Endothelial cell of umbilical vein (primary cell): ENCODE measurements at regions not wholly inside any gene's neighbourhood (a gene's known extent, or its start where the extent isn't known, plus 50 kb on each side); places are given as distances from the start of the nearest gene placed in this dataset.

ENCODE experiments used
- BruUV-seq: library from RNA; stranded (reverse); fragments of 400-500 nt; replicated peaks from 2 replicates; lab custom pipeline; 2021; lab: Mats Ljungman, UMichigan
- CTCF ChIA-PET: fragments of 300-600, 350-600 bp; sonication (Branson Sonifier 250); formaldehyde crosslinking; loops from one replicate; lab custom pipeline; 2021; ENCODE audit warnings: antibody characterized with exemption, inconsistent platforms; lab: Charles Lee
- POLR2A ChIA-PET: fragments of 300-600, 350-600 bp; sonication (Branson Sonifier 250); formaldehyde crosslinking; loops from one replicate; lab custom pipeline; 2021; ENCODE audit warnings: antibody characterized with exemption, inconsistent platforms; lab: Charles Lee
- DNase-seq: peaks from one replicate; pipeline ENCODE4 v3.0.0-alpha.2; 2011; ENCODE audit warnings: low read depth, low spot score
- FAIRE-seq: peaks from 2 replicates; lab custom pipeline; 2011; peaks lifted over from hg19 to GRCh38; lab: Jason Lieb, UNC
- H2AFZ ChIP-seq: 2 replicates; pipeline ENCODE4 v1.6.0; 2012; ENCODE audit warnings: low read depth, low read length, control low read depth, inconsistent platforms
- H3K27ac ChIP-seq: 2 replicates; pipeline ENCODE4 v1.5.1; 2011; ENCODE audit warnings: low read depth, mild to moderate bottlenecking, control low read depth, low read length, moderate library complexity; ENCODE audit not compliant: insufficient read depth
- H3K27me3 ChIP-seq, 2 experiments: 2 replicates each; pipeline versions ENCODE4 v1.6.0 to v1.6.1; 2011; ENCODE audit warnings: low read length in 2 of 2, mixed read lengths in 1 of 2; ENCODE audit not compliant: control insufficient read depth in 2 of 2, insufficient read depth in 2 of 2
- H3K36me3 ChIP-seq, 2 experiments: 2 replicates in 1 of 2; 3 replicates in 1 of 2; pipeline ENCODE4 v1.5.1; 2011; ENCODE audit warnings: low read length in 2 of 2, mild to moderate bottlenecking in 1 of 2, moderate library complexity in 1 of 2; ENCODE audit not compliant: control insufficient read depth in 2 of 2, insufficient read depth in 2 of 2; ENCODE audit errors: extremely low read depth in 1 of 2
- H3K4me1 ChIP-seq: 3 replicates; pipeline ENCODE4 v1.5.1; 2011; ENCODE audit warnings: mild to moderate bottlenecking, low read length; ENCODE audit not compliant: control insufficient read depth, insufficient read depth; ENCODE audit errors: extremely low read depth
- H3K4me2 ChIP-seq: 2 replicates; pipeline ENCODE4 v1.6.1; 2011; ENCODE audit warnings: low read length, control low read depth, mixed read lengths; ENCODE audit not compliant: insufficient read depth
- H3K4me3 ChIP-seq, 3 experiments: fragments of 200-600 bp in 1 of 3; sonication (generic), shearing (Covaris generic) in 1 of 3; replicated peaks in 1 of 3; 2 replicates each; pipeline ENCODE4 v1.5.1; 2011 to 2016; ENCODE audit warnings: control low read depth in 3 of 3, low read length in 3 of 3, mild to moderate bottlenecking in 2 of 3, inconsistent platforms in 1 of 3, low read depth in 1 of 3, moderate library complexity in 1 of 3; ENCODE audit not compliant: insufficient read depth in 1 of 3
- H3K79me2 ChIP-seq: 2 replicates; pipeline ENCODE4 v1.6.0; 2012; ENCODE audit warnings: low read length, inconsistent platforms; ENCODE audit not compliant: control insufficient read depth, insufficient read depth
- H3K9ac ChIP-seq: replicated peaks from 2 replicates; pipeline ENCODE3; 2011; ENCODE audit warnings: low read length, control low read depth; ENCODE audit not compliant: insufficient read depth; ENCODE audit errors: extremely low read depth
- H3K9me1 ChIP-seq: replicated peaks from 3 replicates; pipeline ENCODE4 v1.6.0; 2011; ENCODE audit warnings: mild to moderate bottlenecking, low read length; ENCODE audit not compliant: control insufficient read depth, insufficient read depth; ENCODE audit errors: extremely low read depth
- H3K9me3 ChIP-seq: replicated peaks from 2 replicates; pipeline ENCODE4 v1.5.1; 2012; ENCODE audit warnings: low read length, inconsistent platforms; ENCODE audit not compliant: control insufficient read depth, insufficient read depth
- H4K20me1 ChIP-seq: replicated peaks from 2 replicates; pipeline ENCODE3; 2011; ENCODE audit warnings: mild to moderate bottlenecking, low read length; ENCODE audit not compliant: control insufficient read depth, insufficient read depth; ENCODE audit errors: extremely low read depth
- EZH2 ChIP-seq: IDR thresholded peaks from 2 replicates; pipeline ENCODE4 v1.6.1; 2012; ENCODE audit warnings: borderline replicate concordance, low read depth, mild to moderate bottlenecking, moderate library complexity, low read length, inconsistent platforms; ENCODE audit not compliant: severe bottlenecking
- FOS ChIP-seq: IDR thresholded peaks from 2 replicates; pipeline ENCODE4 v1.6.1; 2011; ENCODE audit warnings: mild to moderate bottlenecking, low read length, moderate library complexity, borderline replicate concordance; ENCODE audit not compliant: insufficient read depth
- GATA2 ChIP-seq: IDR thresholded peaks from 2 replicates; pipeline ENCODE4 v1.7.0; 2011; ENCODE audit warnings: low read depth, mild to moderate bottlenecking, moderate library complexity, mixed read lengths, low read length; ENCODE audit not compliant: insufficient read length, insufficient read depth
- JUN ChIP-seq: IDR thresholded peaks from 2 replicates; pipeline ENCODE4 v1.6.1; 2011; ENCODE audit warnings: borderline replicate concordance, low read depth; ENCODE audit not compliant: insufficient read length, insufficient read depth
- MYC ChIP-seq: IDR thresholded peaks from one replicate; pipeline ENCODE4 v1.6.1; 2011; ENCODE audit warnings: mild to moderate bottlenecking, low read depth, low read length
- POLR2A ChIP-seq: IDR thresholded peaks from 2 replicates; pipeline ENCODE4 v1.6.1; 2012; ENCODE audit warnings: low read depth, mild to moderate bottlenecking, control low read depth, low read length
- POLR2AphosphoS5 ChIP-seq: IDR thresholded peaks from 2 replicates; pipeline ENCODE4 v1.6.1; 2012; ENCODE audit warnings: low read depth, mild to moderate bottlenecking, control low read depth, low read length, moderate library complexity; ENCODE audit not compliant: insufficient read depth
- dilution Hi-C: fragments of 300-500 bp; cut with MboI; formaldehyde crosslinking; loops from one replicate; pipeline ENCODE4 v1.15.0; 2019; ENCODE audit warnings: low sequenced_read_pairs; ENCODE audit not compliant: extremely low pct_ligation_motif_present
- intact Hi-C: fragments of 100-400 bp; cut with micrococcal nuclease; formaldehyde crosslinking; loops from one replicate; pipeline ENCODE4 v1.10.0; 2022
- TF ChIP-seq, protein P1 (sequence below): IDR thresholded peaks from 2 replicates; pipeline ENCODE4 v1.6.1; 2011; ENCODE audit not compliant: insufficient read depth, insufficient read length
- TF ChIP-seq, protein P2 (sequence below), 2 donors: IDR thresholded peaks; 1 replicate in 1 of 2; 2 replicates in 1 of 2; pipeline ENCODE4 v1.5.1; 2011; ENCODE audit warnings: low read length in 2 of 2, mild to moderate bottlenecking in 2 of 2, moderate library complexity in 2 of 2, control low read depth in 1 of 2, inconsistent platforms in 1 of 2, low read depth in 1 of 2; ENCODE audit not compliant: insufficient read depth in 1 of 2; ENCODE audit errors: extremely low read depth in 1 of 2

DNA sequence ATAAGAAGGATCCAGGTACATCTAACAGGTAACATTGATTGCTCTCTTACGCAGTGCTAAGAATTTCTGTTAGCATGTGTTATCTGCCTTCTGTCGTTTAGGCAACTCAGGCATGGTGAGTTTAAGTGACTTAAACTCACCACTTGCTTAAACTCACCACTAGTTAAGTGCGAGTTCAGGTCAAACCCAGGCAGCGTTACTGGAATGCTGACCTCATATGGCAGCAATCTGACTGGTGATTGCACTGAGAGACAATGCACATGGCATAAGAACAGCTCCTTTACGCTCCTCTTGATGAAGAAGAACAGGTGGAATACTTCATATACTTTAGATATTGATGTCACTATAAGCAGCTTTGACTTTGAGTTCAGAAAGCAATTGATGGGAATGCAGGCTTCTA, 954.1 kb downstream of the SOCS6 start:
- ChIA-PET POLR2A (no interaction called here), CTCF (interaction anchor here (1.0 to 1.2 kb wide), 3 partner anchors 9 to 22 kb away, joined by 3 to 4 read pairs (median 3); no protein-coding TSS in a partner anchor)
- H3K36me3 ChIP-seq = no peaks in the 10 kb centered on the region
- dilution Hi-C loops = no loop called here
- no peak overlapping the region for H2AFZ ChIP-seq
- H3K4me1 ChIP-seq = no peaks in the 10 kb centered on the region
- H3K9ac ChIP-seq = no peak overlapping the region
- H3K27ac ChIP-seq = no peak overlapping the region
- H4K20me1 ChIP-seq = no peaks in the 10 kb centered on the region
- intact Hi-C loops = no loop called here
- FAIRE-seq (no peak), DNase-seq (no peak)
- no peaks in the 10 kb centered on the region for H3K27me3 ChIP-seq
- no peak overlapping the region for H3K4me3 ChIP-seq
- no peak overlapping the region for H3K4me2 ChIP-seq
- H3K9me1 ChIP-seq = no peaks in the 10 kb centered on the region
- H3K9me3 ChIP-seq = no peaks in the 10 kb centered on the region
- H3K79me2 ChIP-seq = no peaks in the 10 kb centered on the region
- BruUV-seq = no TSS peak
- TF ChIP-seq, protein P1, sequence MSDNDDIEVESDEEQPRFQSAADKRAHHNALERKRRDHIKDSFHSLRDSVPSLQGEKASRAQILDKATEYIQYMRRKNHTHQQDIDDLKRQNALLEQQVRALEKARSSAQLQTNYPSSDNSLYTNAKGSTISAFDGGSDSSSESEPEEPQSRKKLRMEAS = no peak
- no peak for TF ChIP-seq JUN
- no peak for TF ChIP-seq POLR2AphosphoS5
- TF ChIP-seq, protein P2, sequence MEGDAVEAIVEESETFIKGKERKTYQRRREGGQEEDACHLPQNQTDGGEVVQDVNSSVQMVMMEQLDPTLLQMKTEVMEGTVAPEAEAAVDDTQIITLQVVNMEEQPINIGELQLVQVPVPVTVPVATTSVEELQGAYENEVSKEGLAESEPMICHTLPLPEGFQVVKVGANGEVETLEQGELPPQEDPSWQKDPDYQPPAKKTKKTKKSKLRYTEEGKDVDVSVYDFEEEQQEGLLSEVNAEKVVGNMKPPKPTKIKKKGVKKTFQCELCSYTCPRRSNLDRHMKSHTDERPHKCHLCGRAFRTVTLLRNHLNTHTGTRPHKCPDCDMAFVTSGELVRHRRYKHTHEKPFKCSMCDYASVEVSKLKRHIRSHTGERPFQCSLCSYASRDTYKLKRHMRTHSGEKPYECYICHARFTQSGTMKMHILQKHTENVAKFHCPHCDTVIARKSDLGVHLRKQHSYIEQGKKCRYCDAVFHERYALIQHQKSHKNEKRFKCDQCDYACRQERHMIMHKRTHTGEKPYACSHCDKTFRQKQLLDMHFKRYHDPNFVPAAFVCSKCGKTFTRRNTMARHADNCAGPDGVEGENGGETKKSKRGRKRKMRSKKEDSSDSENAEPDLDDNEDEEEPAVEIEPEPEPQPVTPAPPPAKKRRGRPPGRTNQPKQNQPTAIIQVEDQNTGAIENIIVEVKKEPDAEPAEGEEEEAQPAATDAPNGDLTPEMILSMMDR (IDR thresholded peaks at IDR 0.05; ENCODE audit: extremely low read depth in 1 of 2, insufficient read depth in 1 of 2, low read depth in 1 of 2, low read length in 2 of 2) = no peak
- TF ChIP-seq EZH2 = no peak
- no peak for TF ChIP-seq POLR2A
- no peak for TF ChIP-seq FOS
- no peak for TF ChIP-seq GATA2
- no peak for TF ChIP-seq MYC
